Endothelial cell of umbilical vein (primary cell): ENCODE measurements at regions not wholly inside any gene's neighbourhood (a gene's known extent, or its start where the extent isn't known, plus 50 kb on each side); places are given as distances from the start of the nearest gene placed in this dataset.

Experiments
- EZH2 ChIP-seq: IDR thresholded peaks from 2 replicates; pipeline ENCODE4 v1.6.1; 2012; ENCODE audit warnings: borderline replicate concordance, low read depth, mild to moderate bottlenecking, moderate library complexity, low read length, inconsistent platforms; ENCODE audit not compliant: severe bottlenecking
- FOS ChIP-seq: IDR thresholded peaks from 2 replicates; pipeline ENCODE4 v1.6.1; 2011; ENCODE audit warnings: mild to moderate bottlenecking, low read length, moderate library complexity, borderline replicate concordance; ENCODE audit not compliant: insufficient read depth
- GATA2 ChIP-seq: IDR thresholded peaks from 2 replicates; pipeline ENCODE4 v1.7.0; 2011; ENCODE audit warnings: low read depth, mild to moderate bottlenecking, moderate library complexity, mixed read lengths, low read length; ENCODE audit not compliant: insufficient read length, insufficient read depth
- JUN ChIP-seq: IDR thresholded peaks from 2 replicates; pipeline ENCODE4 v1.6.1; 2011; ENCODE audit warnings: borderline replicate concordance, low read depth; ENCODE audit not compliant: insufficient read length, insufficient read depth
- MYC ChIP-seq: IDR thresholded peaks from one replicate; pipeline ENCODE4 v1.6.1; 2011; ENCODE audit warnings: mild to moderate bottlenecking, low read depth, low read length
- POLR2A ChIP-seq: IDR thresholded peaks from 2 replicates; pipeline ENCODE4 v1.6.1; 2012; ENCODE audit warnings: low read depth, mild to moderate bottlenecking, control low read depth, low read length
- POLR2AphosphoS5 ChIP-seq: IDR thresholded peaks from 2 replicates; pipeline ENCODE4 v1.6.1; 2012; ENCODE audit warnings: low read depth, mild to moderate bottlenecking, control low read depth, low read length, moderate library complexity; ENCODE audit not compliant: insufficient read depth
- TF ChIP-seq, protein P1 (sequence below), 2 donors: IDR thresholded peaks; 1 replicate in 1 of 2; 2 replicates in 1 of 2; pipeline ENCODE4 v1.5.1; 2011; ENCODE audit warnings: low read length in 2 of 2, mild to moderate bottlenecking in 2 of 2, moderate library complexity in 2 of 2, control low read depth in 1 of 2, inconsistent platforms in 1 of 2, low read depth in 1 of 2; ENCODE audit not compliant: insufficient read depth in 1 of 2; ENCODE audit errors: extremely low read depth in 1 of 2
- TF ChIP-seq, protein P2 (sequence below): IDR thresholded peaks from 2 replicates; pipeline ENCODE4 v1.6.1; 2011; ENCODE audit not compliant: insufficient read depth, insufficient read length

DNA sequence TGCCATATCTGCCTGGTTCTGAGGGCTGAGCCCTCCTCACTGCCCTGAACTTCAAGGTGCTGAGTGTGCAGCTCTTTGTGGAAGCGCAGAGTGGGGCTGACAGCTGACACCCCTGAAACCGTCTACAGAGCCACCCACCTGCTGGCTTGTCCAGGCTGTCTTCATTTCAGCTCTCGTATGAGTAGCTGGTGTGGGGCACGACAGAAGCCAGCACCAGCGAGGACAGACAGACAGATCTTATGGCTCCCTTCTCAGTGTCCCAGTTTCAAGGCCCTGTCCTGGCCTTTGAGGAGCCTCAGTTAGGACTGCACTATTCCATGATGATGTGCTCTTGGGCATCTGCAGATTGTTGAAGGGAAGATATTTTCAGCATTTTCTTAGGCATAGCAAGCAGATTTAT is 287.1 kb downstream of the SLC4A3 start:
- TF ChIP-seq, protein P1, sequence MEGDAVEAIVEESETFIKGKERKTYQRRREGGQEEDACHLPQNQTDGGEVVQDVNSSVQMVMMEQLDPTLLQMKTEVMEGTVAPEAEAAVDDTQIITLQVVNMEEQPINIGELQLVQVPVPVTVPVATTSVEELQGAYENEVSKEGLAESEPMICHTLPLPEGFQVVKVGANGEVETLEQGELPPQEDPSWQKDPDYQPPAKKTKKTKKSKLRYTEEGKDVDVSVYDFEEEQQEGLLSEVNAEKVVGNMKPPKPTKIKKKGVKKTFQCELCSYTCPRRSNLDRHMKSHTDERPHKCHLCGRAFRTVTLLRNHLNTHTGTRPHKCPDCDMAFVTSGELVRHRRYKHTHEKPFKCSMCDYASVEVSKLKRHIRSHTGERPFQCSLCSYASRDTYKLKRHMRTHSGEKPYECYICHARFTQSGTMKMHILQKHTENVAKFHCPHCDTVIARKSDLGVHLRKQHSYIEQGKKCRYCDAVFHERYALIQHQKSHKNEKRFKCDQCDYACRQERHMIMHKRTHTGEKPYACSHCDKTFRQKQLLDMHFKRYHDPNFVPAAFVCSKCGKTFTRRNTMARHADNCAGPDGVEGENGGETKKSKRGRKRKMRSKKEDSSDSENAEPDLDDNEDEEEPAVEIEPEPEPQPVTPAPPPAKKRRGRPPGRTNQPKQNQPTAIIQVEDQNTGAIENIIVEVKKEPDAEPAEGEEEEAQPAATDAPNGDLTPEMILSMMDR (IDR thresholded peaks at IDR 0.05; ENCODE audit: extremely low read depth in 1 of 2, insufficient read depth in 1 of 2, low read depth in 1 of 2, low read length in 2 of 2), result no peak
- no peak for TF ChIP-seq POLR2A
- TF ChIP-seq EZH2, result no peak
- no peak for TF ChIP-seq POLR2AphosphoS5
- TF ChIP-seq, protein P2, sequence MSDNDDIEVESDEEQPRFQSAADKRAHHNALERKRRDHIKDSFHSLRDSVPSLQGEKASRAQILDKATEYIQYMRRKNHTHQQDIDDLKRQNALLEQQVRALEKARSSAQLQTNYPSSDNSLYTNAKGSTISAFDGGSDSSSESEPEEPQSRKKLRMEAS, result no peak
- no peak for TF ChIP-seq MYC
- no peak for TF ChIP-seq JUN
- no peak for TF ChIP-seq FOS
- no peak for TF ChIP-seq GATA2
